ENCODE measurements at regions not wholly inside any gene's neighbourhood (a gene's known extent, or its start where the extent isn't known, plus 50 kb on each side); places are given as distances from the start of the nearest gene placed in this dataset.

DNA sequence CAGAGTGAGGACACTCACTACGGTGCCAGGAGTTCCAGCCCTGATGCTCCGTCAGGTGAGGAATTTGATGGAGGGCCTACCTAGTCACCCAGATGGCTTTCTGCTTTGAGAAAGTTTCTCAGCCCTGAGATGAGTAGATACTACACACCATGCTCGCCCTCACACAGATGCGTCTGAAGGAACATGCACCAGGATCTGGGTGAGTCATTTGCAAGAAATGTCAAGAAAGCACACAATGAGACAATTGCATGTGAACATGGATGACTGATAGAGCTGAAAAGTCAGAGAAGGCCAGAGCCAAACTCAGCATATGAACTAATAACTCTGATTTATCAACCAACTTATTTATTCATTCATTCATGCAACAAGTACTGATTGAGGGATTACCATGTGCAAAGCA lies 483.9 kb downstream of the OMA1 start:
- TF ChIP-seq CTCF (conservative IDR thresholded peaks at IDR 0.05; ENCODE audit: low read depth, low read length) (no peak), EZH2phosphoT487 (IDR thresholded peaks at IDR 0.05; ENCODE audit: borderline replicate concordance, low read length) (no peak)

All from PC-3 (cell line).